ENCODE measurements at regions not wholly inside any gene's neighbourhood (a gene's known extent, or its start where the extent isn't known, plus 50 kb on each side); places are given as distances from the start of the nearest gene placed in this dataset.
"Not testable (repeated sequence)": the region's sequence is repeated elsewhere in the genome, so short reads cannot be mapped to it uniquely, and the experiment has no call there.

GRCh38 chr1:119191325-119191724, 50.9 kb upstream of the WARS2 start:
- no peak overlapping the region for H3K4me3 ChIP-seq (ENCODE audit: control insufficient read depth, low read depth, low read length)
- TF ChIP-seq CTCF (IDR thresholded peaks at IDR 0.05; ENCODE audit: control insufficient read depth, insufficient read depth, low read depth, low read length, missing control alignments) = no peak
- DNase-seq (ENCODE audit: low read depth) = no peak

GRCh38 chr1:119204197-119204960, 63.9 kb upstream of the WARS2 start:
- DNase-seq (ENCODE audit: low read depth) = no peak
- no peak for TF ChIP-seq CTCF (IDR thresholded peaks at IDR 0.05; ENCODE audit: control insufficient read depth, insufficient read depth, low read depth, low read length, missing control alignments)
- no peak overlapping the region for H3K4me3 ChIP-seq (ENCODE audit: control insufficient read depth, low read depth, low read length)

- no peak for DNase-seq (ENCODE audit: low read depth)
- no peak for TF ChIP-seq CTCF (IDR thresholded peaks at IDR 0.05; ENCODE audit: control insufficient read depth, insufficient read depth, low read depth, low read length, missing control alignments)
Measured at GRCh38 chr1:119204961-119205357, 64.5 kb upstream of the WARS2 start.

GRCh38 chr1:119209061-119209460, 68.6 kb upstream of the WARS2 start:
- H3K4me3 ChIP-seq (ENCODE audit: control insufficient read depth, low read depth, low read length) = no peak overlapping the region
- no peak for TF ChIP-seq CTCF (IDR thresholded peaks at IDR 0.05; ENCODE audit: control insufficient read depth, insufficient read depth, low read depth, low read length, missing control alignments)
- DNase-seq (ENCODE audit: low read depth) = no peak

More at GRCh38 chr1:119204961-119205357, 64.5 kb upstream of the WARS2 start:
- H3K4me3 ChIP-seq (ENCODE audit: control insufficient read depth, low read depth, low read length) = no peak overlapping the region

GRCh38 chr1:119209596-119210295, 69.3 kb upstream of the WARS2 start:
- TF ChIP-seq CTCF (IDR thresholded peaks at IDR 0.05; ENCODE audit: control insufficient read depth, insufficient read depth, low read depth, low read length, missing control alignments) = no peak
- DNase-seq (ENCODE audit: low read depth) = no peak
- H3K4me3 ChIP-seq (ENCODE audit: control insufficient read depth, low read depth, low read length) = no peak overlapping the region

GRCh38 chr1:119210296-119210649, 69.8 kb upstream of the WARS2 start:
- H3K4me3 ChIP-seq (ENCODE audit: control insufficient read depth, low read depth, low read length) = no peak overlapping the region
- no peak for TF ChIP-seq CTCF (IDR thresholded peaks at IDR 0.05; ENCODE audit: control insufficient read depth, insufficient read depth, low read depth, low read length, missing control alignments)
- DNase-seq (ENCODE audit: low read depth) = no peak

GRCh38 chr1:119213213-119213612, 72.8 kb upstream of the WARS2 start:
- H3K4me3 ChIP-seq (ENCODE audit: control insufficient read depth, low read depth, low read length) = not testable (repeated sequence)

GRCh38 chr1:119214961-119215360, 74.5 kb upstream of the WARS2 start:
- DNase-seq (ENCODE audit: low read depth); H3K4me3 ChIP-seq (ENCODE audit: control insufficient read depth, low read depth, low read length): not testable (repeated sequence)

More at GRCh38 chr1:119213213-119213612, 72.8 kb upstream of the WARS2 start:
- DNase-seq (ENCODE audit: low read depth) = not testable (repeated sequence)
